Sciatic nerve (tissue), 2 donors: ENCODE measurements at regions not wholly inside any gene's neighbourhood (a gene's known extent, or its start where the extent isn't known, plus 50 kb on each side); places are given as distances from the start of the nearest gene placed in this dataset.

Experiments used
- ATAC-seq: fragments of 200-7000 bp; cut with Tn5 transposase; one replicate; pipeline ENCODE4 v1.9.1; 2020; ENCODE audit warnings: mild to moderate bottlenecking, moderate library complexity
- DNase-seq: peaks from one replicate; pipeline ENCODE4 v3.0.0-alpha.2; 2020; ENCODE audit warnings: low spot score
- intact Hi-C: fragments of 100-400 bp; cut with DNase I; formaldehyde crosslinking; loops from one replicate; pipeline ENCODE4 v1.14.2; 2022
- donor health status: DM: no; HTN: no; CAD: no.
- donor health status: DM: no; HTN: no; CAD: no.

GRCh38 chr12:90631591-90632212 lies 323.3 kb downstream of the CCER1 start:
- intact Hi-C loops = no loop called here
- ATAC-seq (no peak), DNase-seq (no peak)

GRCh38 chr12:90630006-90630405 lies 325.0 kb downstream of the CCER1 start:
- intact Hi-C loops = no loop called here
- no peak for ATAC-seq
- DNase-seq = no peak

- ATAC-seq (no peak), DNase-seq (no peak)
These were observed 326.8 kb downstream of the CCER1 start for GRCh38 chr12:90628213-90628612.

GRCh38 chr12:90627180-90627896 lies 327.6 kb downstream of the CCER1 start:
- ATAC-seq = no peak
- intact Hi-C loops = no loop called here

More at GRCh38 chr12:90628213-90628612, 326.8 kb downstream of the CCER1 start:
- intact Hi-C loops = no loop called here

GRCh38 chr12:90622431-90622830 lies 332.5 kb downstream of the CCER1 start:
- ATAC-seq = no peak
- no peak for DNase-seq
- intact Hi-C loops = no loop called here

More at GRCh38 chr12:90627180-90627896, 327.6 kb downstream of the CCER1 start:
- DNase-seq = no peak

- DNase-seq = no peak
- intact Hi-C loops = no loop called here
- ATAC-seq = no peak
These were observed 333.0 kb downstream of the CCER1 start for GRCh38 chr12:90621927-90622326.

GRCh38 chr12:90619943-90620342 lies 335.0 kb downstream of the CCER1 start:
- ATAC-seq = no peak
- intact Hi-C loops = no loop called here
- DNase-seq = no peak

- DNase-seq = no peak
- ATAC-seq = no peak
These were observed 336.4 kb downstream of the CCER1 start for GRCh38 chr12:90618586-90618985.

GRCh38 chr12:90611891-90612290 lies 343.1 kb downstream of the CCER1 start:
- DNase-seq (no peak), ATAC-seq (no peak)
- intact Hi-C loops = no loop called here

More at GRCh38 chr12:90618586-90618985, 336.4 kb downstream of the CCER1 start:
- intact Hi-C loops = no loop called here

- ATAC-seq (no peak), DNase-seq (no peak)
- intact Hi-C loops = no loop called here
These were observed 343.9 kb downstream of the CCER1 start for GRCh38 chr12:90611048-90611447.

- intact Hi-C loops = no loop called here
- DNase-seq (no peak), ATAC-seq (no peak)
These were observed 361.2 kb downstream of the CCER1 start for GRCh38 chr12:90593596-90594295.

- DNase-seq (no peak), ATAC-seq (no peak)
- intact Hi-C loops = no loop called here
These were observed 365.0 kb downstream of the CCER1 start for GRCh38 chr12:90589956-90590355.

- DNase-seq (no peak), ATAC-seq (no peak)
- intact Hi-C loops = no loop called here
These were observed 369.2 kb downstream of the CCER1 start for GRCh38 chr12:90585640-90586304.

GRCh38 chr12:90576707-90577106 lies 378.3 kb downstream of the CCER1 start:
- intact Hi-C loops = no loop called here
- DNase-seq (no peak), ATAC-seq (no peak)

GRCh38 chr12:90575995-90576394 lies 379.0 kb downstream of the CCER1 start:
- ATAC-seq (no peak), DNase-seq (no peak)

GRCh38 chr12:90574676-90575075 lies 380.3 kb downstream of the CCER1 start:
- no peak for ATAC-seq
- no peak for DNase-seq
- intact Hi-C loops = no loop called here

More at GRCh38 chr12:90575995-90576394, 379.0 kb downstream of the CCER1 start:
- intact Hi-C loops = no loop called here

GRCh38 chr12:90572778-90573177 lies 382.2 kb downstream of the CCER1 start:
- ATAC-seq = no peak
- DNase-seq = no peak
- intact Hi-C loops = no loop called here

- no peak for ATAC-seq
- intact Hi-C loops = no loop called here
- no peak for DNase-seq
These were observed 385.3 kb downstream of the CCER1 start for GRCh38 chr12:90569685-90570084.

- ATAC-seq (no peak), DNase-seq (no peak)
- intact Hi-C loops = no loop called here
These were observed 392.3 kb downstream of the CCER1 start for GRCh38 chr12:90562671-90563070.

- no peak for ATAC-seq
- intact Hi-C loops = no loop called here
- DNase-seq = no peak
These were observed 406.4 kb downstream of the CCER1 start for GRCh38 chr12:90548595-90548994.
